K562 (cell line): ENCODE measurements at regions not wholly inside any gene's neighbourhood (a gene's known extent, or its start where the extent isn't known, plus 50 kb on each side); places are given as distances from the start of the nearest gene placed in this dataset.

Source experiments
- ATF7 ChIP-seq: fragments of 450-650 bp; IDR thresholded peaks from 2 replicates; pipeline ENCODE4 v1.7.1; 2014; ENCODE audit warnings: mild to moderate bottlenecking, moderate library complexity
- JUN ChIP-seq, 2 experiments: sonication (generic) in 1 of 2; formaldehyde crosslinking in 1 of 2; IDR thresholded peaks; 2 replicates each; pipeline versions ENCODE4 v1.6.1 to v1.8.0; 2012 to 2022; ENCODE audit warnings: borderline replicate concordance in 2 of 2, mild to moderate bottlenecking in 2 of 2, improper control_type of control experiment in 1 of 2, low read depth in 1 of 2, low read length in 1 of 2, missing genetic modification reagents in 1 of 2
- MCM3 ChIP-seq: fragments of 450-650 bp; IDR thresholded peaks from 2 replicates; pipeline ENCODE4 v1.6.1; 2016
- NR4A1 ChIP-seq, 2 experiments: fragments of 250-450 bp in 1 of 2; fragments of 450-650 bp in 1 of 2; sonication (Bioruptor Pico) in 1 of 2; IDR thresholded peaks; 2 replicates each; pipeline versions ENCODE4 v1.4.0 to v1.6.1; 2016 to 2020; ENCODE audit warnings: mild to moderate bottlenecking in 2 of 2, missing compliant biosample characterization in 1 of 2, missing genetic modification characterization in 1 of 2, moderate library complexity in 1 of 2
- POLR2A ChIP-seq: fragments of 450-650 bp; conservative IDR thresholded peaks from 2 replicates; pipeline ENCODE4 v1.6.1; 2016
- POLR2AphosphoS5 ChIP-seq: IDR thresholded peaks from 2 replicates; pipeline ENCODE4 v1.6.1; 2011; ENCODE audit warnings: mild to moderate bottlenecking, low read depth, low read length, moderate library complexity; ENCODE audit not compliant: control insufficient read depth, insufficient read depth
- RAD21 ChIP-seq, 2 experiments: fragments of 250-450 bp in 1 of 2; fragments of 450-650 bp in 1 of 2; sonication (Bioruptor Pico) in 1 of 2; formaldehyde crosslinking in 1 of 2; IDR thresholded peaks in 1 of 2; conservative IDR thresholded peaks in 1 of 2; 2 replicates each; pipeline versions ENCODE4 v1.4.0 to v1.8.0; 2020 to 2022; ENCODE audit warnings: mild to moderate bottlenecking in 2 of 2, moderate library complexity in 1 of 2
- RFX5 ChIP-seq: IDR thresholded peaks from 2 replicates; pipeline ENCODE4 v1.6.1; 2011; ENCODE audit warnings: low read depth, mild to moderate bottlenecking, improper control_type of control experiment, low read length

DNA sequence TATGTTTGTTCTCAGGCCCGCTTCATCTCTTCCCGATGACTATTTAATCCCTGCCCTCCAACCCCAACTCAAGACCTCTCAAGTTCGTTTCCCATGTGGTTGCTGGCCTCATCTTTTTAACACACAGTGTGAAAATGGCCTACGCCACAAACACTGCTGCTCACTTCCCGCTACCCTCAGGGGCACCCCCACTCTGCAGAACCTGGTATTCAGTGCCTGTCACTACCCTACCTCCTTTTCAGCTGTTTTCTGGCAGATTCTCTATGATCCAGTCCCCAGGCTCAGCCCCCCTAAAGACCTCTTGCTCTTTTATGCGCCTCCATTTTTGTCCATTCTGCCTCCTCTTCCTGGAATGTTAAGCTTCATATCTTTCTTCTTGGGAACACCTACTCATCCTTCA is 152.6 kb upstream of the C1orf174 start:
- no peak for TF ChIP-seq POLR2AphosphoS5
- no peak for TF ChIP-seq RFX5
- no peak for TF ChIP-seq POLR2A
- TF ChIP-seq ATF7: no peak
- no peak for TF ChIP-seq MCM3
- no peak for TF ChIP-seq JUN (IDR thresholded peaks at IDR 0.05; ENCODE audit: borderline replicate concordance, low read depth, low read length)
- TF ChIP-seq JUN (CRISPR knock-in tag; IDR thresholded peaks at IDR 0.05; ENCODE audit: borderline replicate concordance): no peak
- TF ChIP-seq RAD21 (CRISPR knock-in tag; conservative IDR thresholded peaks at IDR 0.05 in 1 of 2, IDR thresholded peaks at IDR 0.05 in 1 of 2): no peak
- no peak for TF ChIP-seq NR4A1 (CRISPR knock-in tag; IDR thresholded peaks at IDR 0.05)
- TF ChIP-seq NR4A1 (tag; IDR thresholded peaks at IDR 0.05): no peak
